Uterus (tissue), 3 donors: ENCODE measurements at regions not wholly inside any gene's neighbourhood (a gene's known extent, or its start where the extent isn't known, plus 50 kb on each side); places are given as distances from the start of the nearest gene placed in this dataset.
A peak's percentile ranks its signal among the peaks of the same experiment; 100 is the strongest.

Source experiments
- DNase-seq, 2 donors: peaks; one replicate each; pipeline ENCODE4 v3.0.0-alpha.2; 2019 to 2020
- H3K27ac ChIP-seq, 2 donors: fragments of 200-600 bp; sonication (generic); 1 replicate in 1 of 2; 2 replicates in 1 of 2; pipeline ENCODE4 v1.5.1; 2016 to 2018
- H3K27me3 ChIP-seq, 2 donors: fragments of 200-600 bp; sonication (generic); one replicate each; pipeline ENCODE4 v1.5.1; 2018 to 2019; ENCODE audit warnings: control low read depth in 1 of 2
- H3K36me3 ChIP-seq, 2 donors: fragments of 200-600 bp; sonication (generic); one replicate each; pipeline ENCODE4 v1.5.1; 2019; ENCODE audit warnings: control low read depth in 1 of 2
- H3K4me1 ChIP-seq, 2 donors: fragments of 200-600 bp; sonication (generic); one replicate each; pipeline ENCODE4 v1.5.1; 2018 to 2019; ENCODE audit warnings: control low read depth in 1 of 2
- H3K4me3 ChIP-seq, 2 donors: fragments of 200-600 bp; sonication (generic); 1 replicate in 1 of 2; 2 replicates in 1 of 2; pipeline ENCODE4 v1.5.1; 2018 to 2019; ENCODE audit warnings: mild to moderate bottlenecking in 1 of 2
- H3K9me3 ChIP-seq, 2 donors: fragments of 200-600 bp; sonication (generic); one replicate each; pipeline ENCODE4 v1.5.1; 2019; ENCODE audit warnings: control low read depth in 1 of 2
- POLR2A ChIP-seq, 2 donors: fragments of 450-650 bp; IDR thresholded peaks; one replicate each; pipeline ENCODE4 v1.6.1; 2016; ENCODE audit warnings: antibody characterized with exemption in 2 of 2, mild to moderate bottlenecking in 1 of 2, moderate library complexity in 1 of 2
- intact Hi-C: fragments of 100-400 bp; cut with DNase I; formaldehyde crosslinking; loops from one replicate; pipeline ENCODE4 v1.15.1; 2023; ENCODE audit warnings: low total_unique reads
- TF ChIP-seq, protein P1 (sequence below), 4 experiments: fragments of 200-600 bp in 2 of 4; fragments of 450-650 bp in 2 of 4; sonication (generic) in 2 of 4; IDR thresholded peaks; one replicate each; pipeline ENCODE4 v1.5.1; 2016 to 2019; ENCODE audit warnings: antibody characterized with exemption in 4 of 4, mild to moderate bottlenecking in 2 of 4, moderate library complexity in 1 of 4
- donor health status: DM: yes; HTN: yes; CAD: no.

DNA sequence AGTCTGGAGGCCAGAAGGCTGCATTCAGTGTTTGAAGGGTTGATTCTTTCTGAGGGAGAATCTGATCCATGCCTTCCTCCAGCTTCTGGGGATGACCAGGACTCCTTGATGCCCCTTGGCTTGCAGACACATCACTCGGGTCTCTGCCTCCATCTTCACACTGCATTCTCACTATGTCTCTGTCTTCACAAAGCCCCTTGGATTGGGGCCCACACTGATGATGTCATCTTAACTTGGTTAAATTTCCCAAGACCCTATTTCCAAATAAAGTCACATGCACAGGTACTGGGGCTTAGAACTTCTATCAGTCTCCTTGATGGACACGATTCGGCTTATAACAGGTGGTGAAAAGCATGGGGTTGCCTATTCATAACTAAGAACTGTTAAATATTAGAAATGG, 112.1 kb upstream of the MYOCD start:
- Histone ChIP-seq H3K27me3 (no peaks in the 10 kb centered on the region), H3K4me1 (no peaks in the 10 kb centered on the region), H3K36me3 (no peaks in the 10 kb centered on the region), H3K4me3 (no peak overlapping the region), H3K27ac (peak overlapping the region in 1 of 2 donors; percentile 76), H3K9me3 (no peaks in the 10 kb centered on the region)
- intact Hi-C loops: no loop called here
- DNase-seq: peak in 1 of 2 donors; percentile 47
- no peak for TF ChIP-seq POLR2A (IDR thresholded peaks at IDR 0.05)
- TF ChIP-seq, protein P1, sequence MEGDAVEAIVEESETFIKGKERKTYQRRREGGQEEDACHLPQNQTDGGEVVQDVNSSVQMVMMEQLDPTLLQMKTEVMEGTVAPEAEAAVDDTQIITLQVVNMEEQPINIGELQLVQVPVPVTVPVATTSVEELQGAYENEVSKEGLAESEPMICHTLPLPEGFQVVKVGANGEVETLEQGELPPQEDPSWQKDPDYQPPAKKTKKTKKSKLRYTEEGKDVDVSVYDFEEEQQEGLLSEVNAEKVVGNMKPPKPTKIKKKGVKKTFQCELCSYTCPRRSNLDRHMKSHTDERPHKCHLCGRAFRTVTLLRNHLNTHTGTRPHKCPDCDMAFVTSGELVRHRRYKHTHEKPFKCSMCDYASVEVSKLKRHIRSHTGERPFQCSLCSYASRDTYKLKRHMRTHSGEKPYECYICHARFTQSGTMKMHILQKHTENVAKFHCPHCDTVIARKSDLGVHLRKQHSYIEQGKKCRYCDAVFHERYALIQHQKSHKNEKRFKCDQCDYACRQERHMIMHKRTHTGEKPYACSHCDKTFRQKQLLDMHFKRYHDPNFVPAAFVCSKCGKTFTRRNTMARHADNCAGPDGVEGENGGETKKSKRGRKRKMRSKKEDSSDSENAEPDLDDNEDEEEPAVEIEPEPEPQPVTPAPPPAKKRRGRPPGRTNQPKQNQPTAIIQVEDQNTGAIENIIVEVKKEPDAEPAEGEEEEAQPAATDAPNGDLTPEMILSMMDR (IDR thresholded peaks at IDR 0.05): no peak

DNA sequence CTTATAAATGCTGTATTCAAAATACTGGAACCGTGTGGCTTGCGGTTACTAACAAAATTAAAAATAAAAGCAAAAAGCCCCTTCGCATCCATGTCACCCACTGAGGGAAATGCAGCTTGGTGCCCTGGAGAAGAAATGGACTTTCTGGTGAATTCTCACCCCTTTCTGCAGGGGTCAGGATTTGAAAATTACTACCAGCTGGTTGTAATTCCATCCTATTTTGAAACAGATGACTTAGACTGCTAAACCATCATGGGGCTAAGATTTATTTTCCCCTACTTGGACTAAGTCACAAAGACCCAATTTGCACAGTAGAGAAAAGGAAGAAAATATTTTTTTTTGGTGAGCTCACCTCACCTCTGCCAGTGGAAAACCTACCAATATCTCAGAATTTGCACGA, 111.4 kb upstream of the MYOCD start:
- no peaks in the 10 kb centered on the region for H3K27me3 ChIP-seq
- no peak for TF ChIP-seq POLR2A (IDR thresholded peaks at IDR 0.05)
- TF ChIP-seq, protein P1 (IDR thresholded peaks at IDR 0.05): no peak
- no peaks in the 10 kb centered on the region for H3K4me1 ChIP-seq
- no peaks in the 10 kb centered on the region for H3K9me3 ChIP-seq
- no peak for DNase-seq
- H3K27ac ChIP-seq: peak overlapping the region in 1 of 2 donors; percentile 76
- no peak overlapping the region for H3K4me3 ChIP-seq
- intact Hi-C loops: no loop called here
- no peaks in the 10 kb centered on the region for H3K36me3 ChIP-seq

DNA sequence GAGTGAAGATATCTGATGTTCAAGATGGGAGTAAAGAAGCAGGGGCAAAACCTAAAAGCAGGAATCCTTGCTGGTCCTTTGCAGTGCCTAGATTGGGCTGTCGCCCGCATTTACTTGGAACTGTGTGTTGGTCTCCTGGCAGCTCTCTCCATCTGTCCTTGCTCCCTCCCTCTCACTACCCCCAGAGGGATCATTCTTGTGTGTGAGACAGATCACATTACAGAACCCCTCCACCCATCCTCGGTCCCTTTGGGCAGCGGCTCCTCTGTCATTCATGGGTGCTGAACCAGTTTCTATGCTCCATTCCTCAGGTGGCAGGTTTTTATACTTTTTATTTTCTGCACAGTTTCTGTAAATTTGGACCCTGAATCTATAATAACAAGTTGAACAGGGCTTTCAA, 99.4 kb upstream of the MYOCD start:
- Histone ChIP-seq H3K36me3 (no peaks in the 10 kb centered on the region), H3K27ac (no peak overlapping the region), H3K4me1 (no peaks in the 10 kb centered on the region), H3K27me3 (no peaks in the 10 kb centered on the region), H3K9me3 (no peaks in the 10 kb centered on the region), H3K4me3 (no peak overlapping the region)
- intact Hi-C loops: no loop called here
- DNase-seq: no peak
- TF ChIP-seq POLR2A (IDR thresholded peaks at IDR 0.05): no peak
- TF ChIP-seq, protein P1 (IDR thresholded peaks at IDR 0.05): no peak

DNA sequence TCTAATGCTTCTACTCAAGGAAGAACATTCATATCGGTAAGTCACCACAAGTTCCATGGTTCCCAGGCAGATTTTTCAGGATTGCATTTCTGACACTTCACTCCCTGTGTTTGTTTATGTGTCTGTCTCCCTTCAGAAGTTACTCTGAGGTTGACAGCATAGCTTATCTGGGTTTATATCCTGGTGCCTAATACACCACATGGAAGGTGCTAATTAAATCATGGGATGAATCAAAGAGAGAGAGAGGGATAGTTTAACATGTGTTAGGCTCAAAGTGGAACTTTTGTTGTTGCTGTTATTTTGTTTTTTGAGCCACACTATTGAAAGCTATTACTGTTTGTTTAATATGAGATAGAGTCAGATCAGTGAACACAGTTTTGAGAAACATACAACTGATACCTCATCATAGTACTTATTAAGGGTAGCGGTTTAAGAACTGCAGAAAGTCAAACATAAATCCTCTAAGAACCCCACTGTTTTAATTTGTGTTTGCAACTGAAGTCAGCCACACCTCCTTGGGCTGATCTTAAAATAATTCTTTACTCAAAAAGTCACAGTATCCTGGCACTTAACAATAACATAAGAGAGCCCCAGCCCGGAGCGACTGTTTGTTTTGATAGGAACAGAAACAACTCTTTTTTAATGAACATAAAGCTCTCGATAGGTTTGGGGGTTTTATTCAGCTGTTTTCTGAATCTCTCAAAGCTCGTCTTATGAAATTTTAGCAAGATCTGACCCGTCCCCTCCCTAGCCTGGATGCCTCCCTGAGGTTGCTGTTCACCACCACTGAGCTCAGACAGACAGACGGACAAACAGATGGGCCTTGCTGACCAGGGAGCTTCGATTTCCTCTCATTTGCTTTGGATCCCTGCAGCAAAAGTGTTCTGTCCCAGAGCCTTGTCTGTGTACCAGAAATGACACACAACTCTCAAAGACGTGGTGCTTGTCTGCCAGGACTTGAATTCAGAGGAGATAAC, 98.3 kb upstream of the MYOCD start:
- Histone ChIP-seq H3K27me3 (no peaks in the 10 kb centered on the region), H3K9me3 (no peaks in the 10 kb centered on the region), H3K36me3 (no peaks in the 10 kb centered on the region), H3K4me3 (no peak overlapping the region), H3K27ac (peak overlapping the region in 1 of 2 donors; percentile 30), H3K4me1 (no peaks in the 10 kb centered on the region)
- DNase-seq: no peak
- TF ChIP-seq, protein P1 (IDR thresholded peaks at IDR 0.05): no peak
- no peak for TF ChIP-seq POLR2A (IDR thresholded peaks at IDR 0.05)
- intact Hi-C loops: no loop called here
